22Rv1 (cell line): ENCODE measurements at regions not wholly inside any gene's neighbourhood (a gene's known extent, or its start where the extent isn't known, plus 50 kb on each side); places are given as distances from the start of the nearest gene placed in this dataset.

Experiments used
- CTCF ChIP-seq: fragments of 450-650 bp; IDR thresholded peaks from 2 replicates; pipeline ENCODE4 v1.5.1; 2017; ENCODE audit warnings: mild to moderate bottlenecking
- ZFX ChIP-seq: fragments of 450-650 bp; IDR thresholded peaks from 2 replicates; pipeline ENCODE4 v1.6.1; 2017; ENCODE audit warnings: antibody characterized with exemption, borderline replicate concordance

GRCh38 chr14:71387753-71388152, 480.5 kb downstream of the PCNX1 start:
- TF ChIP-seq CTCF (no peak), ZFX (no peak)
